ENCODE measurements at regions not wholly inside any gene's neighbourhood (a gene's known extent, or its start where the extent isn't known, plus 50 kb on each side); places are given as distances from the start of the nearest gene placed in this dataset.

- no peak for ATAC-seq
Measured at GRCh38 chr4:107376293-107376692, 340.2 kb upstream of the DKK2 start.

More at GRCh38 chr4:107376293-107376692, 340.2 kb upstream of the DKK2 start:
- ChIA-PET POLR2A (no interaction called here), RAD21 (ENCODE audit: low non-redundant PET in 1 of 2, low total read pairs in 2 of 2, uncharacterized antibody in 2 of 2, unreplicated experiment in 2 of 2) (no interaction called here), CTCF (no interaction called here)
- no peaks in the 10 kb centered on the region for H3K79me2 ChIP-seq (ENCODE audit: insufficient read depth, low read length)
- intact Hi-C loops (cut with micrococcal nuclease): no loop called here
- H3K36me3 ChIP-seq (ENCODE audit: control insufficient read depth in 1 of 2, insufficient read depth in 2 of 2, low read length in 2 of 2): no peaks in the 10 kb centered on the region
- H3K9ac ChIP-seq (ENCODE audit: low read length): no peak overlapping the region
- no peak for DNase-seq (ENCODE audit: low read depth, low spot score)
- no peaks in the 10 kb centered on the region for H3K4me1 ChIP-seq (ENCODE audit: control insufficient read depth in 1 of 2, insufficient read depth in 2 of 2, low read length in 2 of 2)
- no peaks in the 10 kb centered on the region for H3K9me3 ChIP-seq (ENCODE audit: control insufficient read depth in 1 of 2, insufficient read depth in 1 of 2, low read depth in 1 of 2, low read length in 2 of 2)
- no peak overlapping the region for H3K27ac ChIP-seq (ENCODE audit: low read depth, low read length)
- H3K4me3 ChIP-seq (replicated peaks in 1 of 2; ENCODE audit: low read depth in 1 of 2, low read length in 2 of 2): no peak overlapping the region
- TF ChIP-seq SRF (IDR thresholded peaks at IDR 0.05; ENCODE audit: low read depth): no peak
- no peak for TF ChIP-seq ATF3 (IDR thresholded peaks at IDR 0.05)
- no peak for TF ChIP-seq POLR2A (IDR thresholded peaks at IDR 0.05; ENCODE audit: borderline replicate concordance, extremely low read depth, insufficient read depth, insufficient read length)
- TF ChIP-seq CBX3 (IDR thresholded peaks at IDR 0.05; ENCODE audit: low read depth): no peak
- TF ChIP-seq TCF7L2 (IDR thresholded peaks at IDR 0.05; ENCODE audit: borderline replicate concordance, extremely low read depth, insufficient read depth, insufficient read length): no peak
- no peak for TF ChIP-seq POLR2AphosphoS5 (IDR thresholded peaks at IDR 0.05; ENCODE audit: low read depth, low read length)
- no peak for TF ChIP-seq EGR1 (IDR thresholded peaks at IDR 0.05; ENCODE audit: low read depth)
- TF ChIP-seq ELF1 (IDR thresholded peaks at IDR 0.05; ENCODE audit: borderline replicate concordance, low read depth): no peak
- TF ChIP-seq REST (IDR thresholded peaks at IDR 0.05; ENCODE audit: low read depth): no peak
- TF ChIP-seq ZFX (IDR thresholded peaks at IDR 0.05): no peak
- TF ChIP-seq SIN3A (IDR thresholded peaks at IDR 0.05; ENCODE audit: low read depth): no peak
- no peak for TF ChIP-seq CEBPB (IDR thresholded peaks at IDR 0.05; ENCODE audit: low read depth)
- TF ChIP-seq SP1 (IDR thresholded peaks at IDR 0.05; ENCODE audit: low read depth): no peak
- TF ChIP-seq ZNF274 (IDR thresholded peaks at IDR 0.05; ENCODE audit: low read depth, low read length): no peak
- no peaks in the 10 kb centered on the region for H3K9me2 ChIP-seq (ENCODE audit: insufficient read depth)
- H2AFZ ChIP-seq (ENCODE audit: low read depth, low read length, poor library complexity, severe bottlenecking): peak overlapping the region; percentile 73
- no peaks in the 10 kb centered on the region for H3K27me3 ChIP-seq (ENCODE audit: insufficient read depth, low read length)
- no peak overlapping the region for H3K4me2 ChIP-seq (ENCODE audit: low read length)
- no TSS peak for BruUV-seq (replicated peaks)
- no peaks in the 10 kb centered on the region for H4K20me1 ChIP-seq (ENCODE audit: insufficient read depth)
